Hematopoietic multipotent progenitor cell treated with erythropoietin and hydrocortisone succinate and interleukin-3 and kit ligand, for 17 days (in vitro differentiated cells): ENCODE measurements at regions not wholly inside any gene's neighbourhood (a gene's known extent, or its start where the extent isn't known, plus 50 kb on each side); places are given as distances from the start of the nearest gene placed in this dataset.

Experiments used
- DNase-seq: peaks from one replicate; pipeline ENCODE4 v3.0.0-alpha.2; 2015; ENCODE audit warnings: low spot score

DNA sequence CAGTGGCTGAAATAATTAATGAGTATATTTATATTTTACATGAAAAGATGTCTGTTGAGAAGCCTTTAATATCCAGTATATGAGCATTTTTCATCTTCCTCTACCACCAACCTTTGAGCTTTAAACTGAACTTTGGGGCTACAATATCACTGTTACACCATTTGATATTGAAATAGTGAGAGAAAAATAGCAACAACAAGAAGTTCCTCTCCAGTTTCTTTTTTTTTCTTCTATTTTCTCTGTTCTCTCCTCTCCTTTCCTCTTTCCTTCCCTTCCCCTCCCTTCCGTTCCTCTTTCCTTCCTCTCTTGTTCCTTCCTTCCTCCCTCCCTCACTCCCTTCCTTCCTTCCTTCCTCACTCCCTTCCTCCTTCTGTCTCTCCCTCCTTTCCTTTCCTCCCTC is 1591.4 kb downstream of the PLA2G4A start:
- no peak for DNase-seq

DNA sequence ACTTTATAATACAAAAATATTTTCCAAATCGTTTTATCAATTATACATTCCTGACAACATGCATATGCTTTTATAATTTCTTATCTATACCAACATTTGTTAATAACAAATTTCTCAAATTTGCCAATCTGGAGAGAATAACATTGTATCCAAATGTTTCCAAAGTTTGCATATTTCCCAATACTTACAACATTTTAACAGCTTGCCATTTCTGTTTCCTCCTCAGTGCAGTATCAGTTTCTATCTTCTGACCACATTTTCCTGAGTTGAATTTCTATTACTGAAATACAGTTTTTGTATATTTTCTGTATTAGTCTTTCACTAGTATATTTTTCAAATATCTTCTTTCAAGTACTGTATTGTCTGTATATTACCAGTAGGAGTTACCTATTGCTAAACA is 1594.3 kb downstream of the PLA2G4A start:
- no peak for DNase-seq

DNA sequence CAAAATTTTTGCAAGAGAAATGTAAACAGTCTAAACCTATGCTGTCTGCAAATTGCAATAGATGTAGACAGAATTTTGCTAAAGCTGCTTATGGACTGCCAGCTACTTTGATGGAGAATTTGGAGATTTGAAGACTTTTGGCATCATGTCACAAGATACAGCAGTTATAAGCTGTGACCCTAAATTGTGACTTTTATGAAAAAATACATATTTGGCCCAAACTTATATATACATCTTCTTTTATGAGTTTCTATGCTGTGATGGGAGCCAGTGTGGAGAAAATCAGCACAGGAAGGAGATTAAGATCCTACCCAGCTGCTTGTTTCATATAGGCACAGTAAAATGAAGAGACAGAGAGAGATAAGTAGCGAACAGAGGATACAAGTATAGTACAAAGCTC is 1595.4 kb downstream of the PLA2G4A start:
- no peak for DNase-seq

DNA sequence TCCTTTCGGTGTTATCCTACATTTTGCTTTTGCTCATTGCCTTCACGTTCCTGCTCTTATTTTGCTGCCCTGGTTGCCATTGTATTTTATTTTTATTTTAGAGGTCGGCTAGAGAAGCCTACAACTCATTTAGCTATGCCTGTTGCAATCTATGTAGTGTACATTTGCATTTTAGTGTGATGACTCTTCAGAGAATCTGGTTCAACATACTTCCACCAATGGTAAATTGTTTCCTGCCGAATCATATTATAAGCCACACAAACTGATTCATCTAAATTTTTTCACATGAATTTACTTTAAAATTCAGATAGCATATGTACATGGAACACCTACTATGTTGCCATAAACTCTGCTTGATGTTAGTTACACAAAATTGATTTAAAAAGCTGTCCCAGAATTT is 1596.9 kb downstream of the PLA2G4A start:
- DNase-seq = no peak

DNA sequence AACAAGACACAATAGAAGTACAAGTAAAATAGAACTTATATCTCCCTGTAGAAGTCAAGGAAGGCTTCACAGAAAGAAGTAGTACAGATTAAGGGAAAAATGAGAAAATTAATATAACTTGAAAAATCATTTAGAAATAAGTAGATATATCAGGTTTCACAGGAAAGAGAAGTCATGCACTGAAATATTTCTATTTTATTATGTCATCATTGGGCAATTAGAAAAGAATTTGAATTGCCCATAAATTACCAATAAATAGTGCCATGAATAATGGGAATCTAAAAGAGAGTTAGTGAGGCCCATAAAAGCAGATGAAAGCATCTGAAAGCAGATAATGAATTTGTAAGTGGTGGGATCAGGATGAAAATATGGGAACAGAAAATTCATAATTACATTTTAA is 1597.8 kb downstream of the PLA2G4A start:
- DNase-seq = no peak

DNA sequence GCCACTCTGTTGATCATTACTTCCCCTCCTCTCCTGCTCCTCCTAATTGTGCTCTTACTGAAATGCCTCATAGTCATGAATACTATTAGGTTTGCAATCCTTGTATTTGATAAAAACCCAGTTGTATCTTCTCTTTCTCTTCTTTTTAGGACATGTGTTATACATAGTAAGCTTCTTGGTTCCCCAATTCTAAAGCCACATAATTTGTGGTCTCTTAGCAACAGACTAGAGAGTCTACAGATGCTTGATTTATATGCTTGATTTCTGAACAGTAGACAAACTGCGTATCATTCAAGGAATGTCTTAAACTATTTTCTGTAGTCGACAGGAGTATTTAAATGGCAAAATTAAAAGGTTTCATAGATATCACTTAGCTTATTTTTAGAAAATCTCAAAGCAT is 1598.9 kb downstream of the PLA2G4A start:
- DNase-seq = no peak

DNA sequence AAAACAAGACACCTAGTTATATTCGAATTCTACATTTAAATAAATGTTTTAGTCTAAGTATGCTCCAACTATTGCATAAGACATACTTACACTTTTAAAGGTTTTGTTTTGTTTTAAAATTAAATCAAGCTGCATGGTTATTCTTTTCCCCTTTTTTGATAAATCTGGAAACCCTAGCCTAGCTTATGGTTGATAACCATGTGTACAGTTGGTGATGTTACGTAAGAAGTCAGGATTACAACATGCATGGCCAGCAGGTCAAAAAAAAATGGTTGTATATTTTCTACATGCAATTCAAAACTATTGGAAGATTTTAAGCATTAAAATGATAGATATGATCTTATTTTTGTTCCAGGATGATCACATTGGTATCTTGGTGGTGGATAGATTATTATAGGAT is 1600.6 kb downstream of the PLA2G4A start:
- no peak for DNase-seq

DNA sequence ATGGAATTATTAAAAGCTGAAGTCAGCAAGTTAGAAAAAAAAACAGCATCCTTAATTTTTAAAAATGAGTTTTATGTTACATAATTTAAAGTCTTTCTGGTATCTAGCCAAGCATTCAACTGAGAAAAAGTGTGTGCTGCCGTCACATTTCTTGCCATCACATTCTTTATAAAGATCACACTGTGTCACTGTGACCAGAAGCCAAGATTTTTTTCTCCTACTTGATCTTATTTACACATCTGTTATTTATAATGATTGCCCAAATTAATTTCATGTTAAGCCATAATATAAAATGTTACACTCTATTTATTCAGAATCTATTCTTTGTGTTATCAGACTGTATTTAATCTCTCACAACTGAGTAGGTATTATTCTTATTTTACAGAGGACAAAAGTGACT is 1603.7 kb downstream of the PLA2G4A start:
- no peak for DNase-seq

DNA sequence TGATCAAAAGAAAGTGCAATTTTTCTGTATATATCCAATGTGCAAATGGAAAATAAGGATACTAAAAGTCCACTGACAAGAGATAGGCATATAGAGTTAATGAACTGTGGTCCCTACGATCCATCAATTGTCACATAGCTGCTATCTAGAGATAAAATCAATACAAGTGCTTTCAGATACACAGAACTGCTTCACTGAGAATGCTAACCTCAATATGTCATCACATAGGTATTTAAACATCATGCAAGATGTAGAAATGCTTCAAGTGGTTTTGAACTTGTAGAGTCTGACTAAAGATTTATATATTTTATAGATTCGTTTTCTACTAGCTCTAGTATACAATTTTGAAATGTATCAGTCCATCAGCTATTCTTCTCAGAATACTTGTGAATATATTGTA is 1604.7 kb downstream of the PLA2G4A start:
- no peak for DNase-seq

DNA sequence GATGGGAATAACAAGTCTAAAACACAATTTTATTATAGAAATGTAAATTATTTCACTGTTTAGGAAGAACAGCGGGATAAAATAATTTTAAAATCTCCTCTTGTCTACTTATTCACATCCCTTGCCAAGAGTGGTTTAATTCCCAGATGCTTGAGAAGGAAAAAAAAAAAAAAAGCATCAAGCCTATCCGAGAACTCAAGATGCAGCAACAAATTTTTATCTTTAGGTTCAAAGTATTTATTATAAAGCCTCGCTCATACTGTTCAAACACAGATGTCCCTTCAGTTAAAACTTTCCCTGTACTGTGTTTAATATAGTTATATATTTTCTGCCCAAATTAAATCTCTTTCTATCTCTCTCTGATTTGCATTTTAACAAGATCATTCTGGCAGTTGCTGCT is 1615.8 kb downstream of the PLA2G4A start:
- no peak for DNase-seq

DNA sequence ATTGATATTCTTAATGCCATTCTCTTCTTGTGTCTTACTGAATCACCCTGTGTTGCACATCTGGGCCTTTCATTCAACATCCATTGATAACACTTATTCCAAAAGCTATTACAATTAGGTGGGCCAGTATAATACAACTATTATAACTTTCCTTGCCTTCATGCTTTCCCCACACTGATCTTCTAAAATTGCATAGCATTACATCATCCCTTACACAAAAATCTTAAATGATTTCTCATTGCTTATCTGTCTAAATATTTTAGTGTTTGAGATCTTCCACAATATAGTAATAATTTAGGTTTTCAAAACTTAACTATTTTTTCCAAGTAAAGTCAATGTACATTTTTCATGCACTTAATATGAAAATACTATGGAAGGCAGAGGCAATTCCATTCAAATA is 1634.1 kb downstream of the PLA2G4A start:
- no peak for DNase-seq

DNA sequence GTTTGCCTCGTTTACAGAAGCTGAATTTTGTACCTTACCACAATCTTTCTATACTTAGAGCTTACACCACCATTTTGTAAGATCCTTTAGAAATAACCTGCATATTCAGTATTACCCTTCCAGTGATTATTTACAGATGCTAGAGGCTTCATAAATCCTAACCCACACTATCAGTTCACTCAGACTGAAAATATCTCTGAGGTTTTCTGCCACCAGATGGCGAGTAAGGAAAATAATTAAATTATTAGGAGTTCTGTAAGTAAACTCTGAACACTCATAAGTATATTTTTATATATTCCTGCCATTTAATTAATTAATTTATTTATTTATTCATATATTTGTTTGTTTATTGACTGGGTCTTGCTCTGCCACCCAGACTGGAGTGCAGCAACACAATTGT is 1635.2 kb downstream of the PLA2G4A start:
- DNase-seq = no peak

DNA sequence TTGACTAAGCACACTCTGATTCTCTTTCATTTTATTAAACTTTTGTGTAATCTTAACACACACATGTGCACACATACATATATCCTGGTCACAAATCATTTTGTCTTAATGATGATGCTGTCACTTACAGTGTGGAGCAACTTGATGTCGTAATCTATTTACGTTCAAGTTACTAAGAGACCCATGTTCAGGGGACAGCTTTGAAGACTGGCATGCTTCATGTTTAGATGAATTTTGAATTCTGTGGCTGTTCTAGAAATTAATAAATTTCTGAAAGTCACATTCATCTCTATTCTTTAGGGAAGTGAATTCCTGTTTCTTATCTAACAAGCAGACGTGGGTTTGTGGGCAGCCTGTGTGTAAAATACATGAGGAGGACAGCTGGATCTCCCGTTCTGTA is 1637.8 kb downstream of the PLA2G4A start:
- no peak for DNase-seq

DNA sequence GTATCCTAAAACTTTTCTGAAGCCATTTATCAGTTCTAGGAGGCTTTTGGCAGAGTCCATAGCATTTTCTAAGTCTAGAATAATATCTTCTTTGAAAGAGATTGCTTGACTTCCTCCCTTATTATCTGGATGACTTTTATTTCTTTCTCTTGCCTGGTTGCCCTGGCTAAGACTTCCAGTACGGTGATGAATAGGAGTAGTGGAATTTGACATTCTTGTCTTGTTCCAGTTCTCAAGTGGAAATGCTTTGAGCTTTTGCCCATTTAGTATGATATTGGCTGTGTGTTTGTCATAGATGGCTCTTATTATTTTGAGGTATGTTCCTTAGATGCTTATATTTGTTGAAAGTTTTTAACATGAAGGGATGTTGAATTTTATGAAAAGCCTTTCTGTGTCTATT is 1647.9 kb downstream of the PLA2G4A start:
- no peak for DNase-seq

DNA sequence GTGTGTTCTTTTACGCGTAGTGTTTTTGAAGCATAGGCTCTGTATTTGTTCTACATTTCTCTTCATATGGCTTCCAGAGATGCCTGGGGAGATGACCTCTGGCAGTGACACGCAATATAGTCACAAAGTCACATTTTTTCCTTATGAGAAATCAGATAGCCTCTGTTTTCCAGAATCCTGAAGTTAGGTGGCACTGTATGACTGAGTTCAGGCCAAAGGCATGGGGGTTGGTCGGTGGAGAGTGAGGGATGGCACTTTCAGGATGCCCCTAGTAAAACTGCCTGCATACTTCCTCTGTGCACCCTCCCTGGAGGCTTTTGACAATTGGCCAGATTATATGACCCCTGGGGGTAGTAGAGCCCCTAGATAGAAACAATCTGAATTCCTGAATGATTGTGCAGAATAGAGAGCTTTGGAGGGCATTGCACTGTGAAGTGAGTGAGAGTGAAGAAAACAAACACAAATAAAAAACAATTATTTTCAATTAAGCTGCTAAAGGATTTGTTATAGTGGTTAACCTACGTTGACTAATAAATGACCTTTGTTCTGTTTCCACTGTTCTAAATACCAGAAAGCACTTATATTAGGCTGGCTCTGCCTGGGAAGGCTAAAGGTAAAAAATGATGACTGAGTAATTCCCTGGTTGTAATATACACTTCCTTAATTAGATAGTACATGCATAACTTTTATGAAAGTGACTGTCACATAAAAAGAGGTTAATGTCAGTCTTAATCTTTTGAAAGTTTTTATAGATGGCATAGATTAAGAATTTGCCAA is 1660.8 kb downstream of the PLA2G4A start:
- no peak for DNase-seq

DNA sequence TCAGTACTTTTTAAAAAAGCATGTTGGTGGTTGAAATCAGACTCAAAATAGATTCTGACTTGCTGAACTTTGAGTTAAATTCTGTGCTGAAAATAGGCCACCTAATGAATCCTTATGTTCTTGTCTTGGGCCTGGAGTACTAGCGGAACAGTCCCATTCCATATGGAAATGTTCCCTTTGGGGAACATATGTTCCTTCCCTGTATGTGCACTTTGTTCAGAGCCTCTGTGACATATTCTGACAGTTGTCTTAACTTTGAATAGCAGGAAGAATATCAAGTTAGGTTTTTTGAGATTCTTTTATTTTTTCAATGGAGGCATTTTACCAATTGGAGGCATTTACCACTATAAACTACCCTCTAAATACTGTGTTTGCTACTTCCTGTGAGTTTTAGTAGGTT is 1667.8 kb downstream of the PLA2G4A start:
- no peak for DNase-seq

DNA sequence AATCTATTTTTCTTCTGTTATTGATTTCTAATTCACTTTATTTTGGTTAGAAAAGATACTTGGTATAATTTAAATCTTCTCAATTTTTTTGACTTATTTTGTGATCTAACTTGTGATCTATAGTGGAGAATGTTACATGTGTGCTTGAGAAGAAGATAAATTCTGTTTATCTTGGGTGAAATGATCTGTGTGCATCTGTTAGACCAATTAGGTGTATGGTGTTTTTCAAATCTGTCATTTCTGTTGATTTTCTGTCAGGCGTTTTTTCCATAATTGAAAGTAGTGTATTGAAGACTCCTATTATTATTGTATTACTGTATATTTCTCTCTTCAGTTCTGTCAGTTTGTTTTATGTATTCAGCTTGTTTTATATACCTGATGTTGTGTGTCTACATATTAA is 1668.3 kb downstream of the PLA2G4A start:
- no peak for DNase-seq

DNA sequence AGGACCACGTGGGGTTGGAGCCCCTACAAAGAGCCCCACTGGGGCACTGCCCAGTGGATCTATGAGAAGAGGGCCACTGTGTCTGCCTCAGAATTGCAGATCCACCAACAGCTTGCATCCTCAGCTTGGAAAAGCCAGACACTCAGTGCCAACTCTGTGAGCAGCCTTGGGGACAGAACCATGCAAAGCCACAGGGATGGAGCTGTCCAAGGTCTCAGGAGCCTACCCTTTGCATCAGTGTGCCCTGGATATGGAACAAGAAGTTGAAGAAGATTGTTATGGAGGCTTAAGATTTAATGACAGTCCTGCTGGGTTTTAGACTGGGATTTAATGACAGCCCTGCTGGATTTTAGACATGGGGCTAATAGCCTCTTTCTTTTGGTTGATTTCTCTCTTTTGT is 1670.9 kb downstream of the PLA2G4A start:
- DNase-seq = no peak

DNA sequence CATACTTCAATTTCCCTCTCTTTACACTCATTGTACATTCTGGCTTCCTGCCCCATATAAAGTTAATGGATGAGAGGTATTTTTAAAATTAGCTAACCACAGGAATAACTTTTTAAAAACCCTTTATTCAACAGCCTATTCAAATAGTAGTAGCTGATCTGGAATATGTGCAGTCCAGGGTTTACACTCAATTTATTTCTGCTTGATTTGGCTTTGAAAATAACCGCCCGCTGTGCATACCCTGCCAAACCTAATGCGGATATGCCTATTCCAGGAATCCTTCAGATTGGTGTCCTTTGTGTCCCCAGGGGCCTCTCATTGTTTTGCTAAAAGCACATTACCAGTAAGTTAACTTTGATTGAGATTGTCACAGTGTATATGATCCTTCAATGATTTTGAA is 1686.2 kb downstream of the PLA2G4A start:
- DNase-seq = no peak

DNA sequence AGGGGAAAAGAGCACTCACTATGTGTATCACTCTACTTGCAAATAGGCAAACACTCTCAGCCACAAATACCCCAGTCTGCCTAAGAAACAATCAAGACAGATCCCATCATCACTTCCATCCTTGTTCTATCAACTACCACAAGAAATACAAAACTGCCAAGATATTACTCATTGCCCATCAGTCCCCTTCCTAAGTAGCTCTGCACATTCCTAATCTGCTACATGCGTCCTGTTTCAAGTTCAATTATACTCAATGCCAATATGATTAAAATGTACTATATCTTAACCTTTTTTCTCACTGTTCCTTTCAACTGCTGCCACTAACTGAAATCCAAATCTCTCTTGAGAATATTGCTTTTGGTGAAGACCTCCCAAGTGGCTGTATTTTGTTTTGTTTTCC is 1688.4 kb downstream of the PLA2G4A start:
- DNase-seq = no peak

DNA sequence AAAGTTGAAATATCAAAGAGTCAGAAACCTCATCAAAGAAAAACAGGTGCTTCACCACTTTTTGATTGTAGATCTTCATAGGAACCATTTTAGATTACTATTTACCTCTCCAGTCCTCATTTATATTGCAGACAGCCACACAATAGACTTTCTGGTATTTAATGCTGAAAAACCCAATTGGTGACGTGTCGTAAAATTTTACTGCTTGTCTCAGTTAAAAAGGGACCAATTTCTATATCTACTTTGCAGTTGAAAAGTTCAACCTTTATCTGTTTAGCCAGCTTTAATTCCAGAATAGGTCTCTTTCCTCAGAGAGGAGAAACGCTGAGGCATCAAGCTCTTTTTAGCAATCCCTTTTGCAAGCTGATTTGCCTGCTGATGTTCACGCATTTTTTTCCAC is 1722.4 kb downstream of the PLA2G4A start:
- no peak for DNase-seq

DNA sequence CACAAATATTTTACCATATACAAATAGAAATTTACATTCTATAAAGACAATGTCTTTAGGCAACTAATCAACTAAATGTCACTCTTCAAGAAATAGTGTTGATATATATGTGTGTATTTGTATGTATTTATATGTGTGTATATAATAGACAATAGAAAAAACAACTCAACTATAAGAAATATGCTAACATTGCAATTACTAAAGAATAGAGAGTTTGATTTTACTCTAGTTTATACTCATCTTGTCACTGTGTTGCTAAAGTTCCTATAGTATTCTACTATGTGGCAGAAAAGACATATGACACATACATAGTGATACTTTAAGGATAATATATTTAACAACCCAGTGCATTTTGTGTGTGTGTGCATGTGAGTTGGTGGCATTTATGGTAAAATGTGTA is 1728.3 kb downstream of the PLA2G4A start:
- no peak for DNase-seq

DNA sequence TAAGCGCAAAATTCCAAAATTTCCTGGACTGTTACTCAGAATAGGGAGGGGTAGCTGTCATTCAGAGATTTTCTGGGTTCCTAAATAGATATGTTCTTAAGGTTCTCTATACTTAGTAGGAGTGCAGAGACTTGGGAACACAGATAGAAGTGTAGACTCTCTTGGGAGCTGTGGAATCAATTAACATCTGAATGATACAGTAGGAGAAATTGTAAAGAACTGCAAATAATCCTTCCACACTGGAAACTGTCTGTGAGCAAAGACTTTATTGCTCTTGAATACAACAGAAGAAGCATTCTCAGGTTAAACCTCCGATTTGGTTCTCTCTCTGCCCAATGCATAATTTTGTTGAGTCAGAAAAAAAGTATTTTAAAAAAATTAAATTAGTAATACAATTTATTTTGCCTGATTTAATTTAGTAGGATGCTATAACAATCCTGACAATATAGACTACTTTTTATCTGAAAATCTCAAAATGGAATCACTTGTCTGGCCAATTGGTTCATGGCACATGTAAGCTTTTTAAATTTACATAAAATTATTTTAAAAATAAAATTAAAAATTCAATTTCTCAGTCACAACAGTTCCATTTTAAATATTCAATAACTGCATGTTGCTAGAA is 1754.3 kb downstream of the PLA2G4A start:
- DNase-seq = no peak

DNA sequence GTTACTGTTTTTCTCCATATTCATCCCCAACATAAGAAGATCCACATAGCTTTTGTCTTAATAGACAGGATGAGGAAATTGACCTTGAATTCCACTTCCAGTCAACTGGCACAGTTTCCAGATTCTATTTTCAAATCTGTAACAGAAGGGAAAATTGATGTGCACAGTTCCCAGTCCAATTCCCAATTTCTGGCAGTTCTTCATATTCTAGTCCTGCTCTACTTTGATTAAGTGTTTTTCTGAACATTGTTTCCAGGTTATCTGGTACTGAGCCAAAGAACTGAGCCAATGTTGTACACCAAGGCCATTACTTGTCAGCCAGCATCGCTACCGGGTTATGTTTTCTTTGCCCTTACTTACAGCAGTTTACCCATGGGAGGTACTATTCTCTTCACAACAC is 1755.4 kb downstream of the PLA2G4A start:
- no peak for DNase-seq
